HK-2 (cell line): ENCODE measurements at regions not wholly inside any gene's neighbourhood (a gene's known extent, or its start where the extent isn't known, plus 50 kb on each side); places are given as distances from the start of the nearest gene placed in this dataset.
A peak's percentile ranks its signal among the peaks of the same experiment; 100 is the strongest.

Experiments used
- DNase-seq: peaks from one replicate; pipeline ENCODE4 v3.0.0-alpha.2; 2018; ENCODE audit not compliant: unreplicated experiment

DNA sequence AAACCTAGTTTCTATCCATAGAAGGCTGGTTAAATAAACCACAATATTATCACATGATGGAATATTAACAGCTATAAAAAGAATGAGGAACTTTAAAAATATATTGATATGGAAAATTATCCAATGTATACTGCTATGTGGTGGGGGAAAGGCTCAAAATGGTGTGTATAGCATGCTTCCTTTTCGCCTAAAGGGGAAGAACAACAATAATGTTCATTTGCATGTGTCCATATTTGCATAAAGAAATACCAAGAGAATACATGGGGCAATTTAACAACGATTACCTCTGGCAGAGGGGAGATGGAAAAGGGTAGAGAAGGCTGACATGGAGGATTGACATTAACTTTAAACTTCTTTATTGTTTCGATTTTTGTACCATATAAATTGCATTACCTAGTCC, 121.3 kb upstream of the PARP11 start:
- no peak for DNase-seq

DNA sequence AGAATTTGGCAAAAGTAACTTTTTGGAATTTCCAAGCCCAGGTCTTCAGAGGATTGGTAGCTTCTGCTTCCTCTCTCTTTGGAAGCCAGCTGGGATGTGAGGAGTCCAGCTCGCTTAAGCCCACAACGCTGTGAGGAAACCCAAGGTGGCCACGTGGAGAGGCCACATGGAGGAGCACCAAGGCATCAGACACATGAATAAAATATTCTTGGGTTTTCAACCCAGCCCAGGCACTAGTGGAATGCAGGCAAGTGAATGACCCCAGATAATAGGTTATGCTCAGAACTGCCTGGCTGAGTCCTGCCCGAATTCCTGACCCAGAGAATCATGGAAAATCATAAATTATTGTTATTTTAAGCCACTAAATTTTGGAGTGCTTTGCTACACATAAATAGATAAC, 119.7 kb upstream of the PARP11 start:
- DNase-seq, result no peak

DNA sequence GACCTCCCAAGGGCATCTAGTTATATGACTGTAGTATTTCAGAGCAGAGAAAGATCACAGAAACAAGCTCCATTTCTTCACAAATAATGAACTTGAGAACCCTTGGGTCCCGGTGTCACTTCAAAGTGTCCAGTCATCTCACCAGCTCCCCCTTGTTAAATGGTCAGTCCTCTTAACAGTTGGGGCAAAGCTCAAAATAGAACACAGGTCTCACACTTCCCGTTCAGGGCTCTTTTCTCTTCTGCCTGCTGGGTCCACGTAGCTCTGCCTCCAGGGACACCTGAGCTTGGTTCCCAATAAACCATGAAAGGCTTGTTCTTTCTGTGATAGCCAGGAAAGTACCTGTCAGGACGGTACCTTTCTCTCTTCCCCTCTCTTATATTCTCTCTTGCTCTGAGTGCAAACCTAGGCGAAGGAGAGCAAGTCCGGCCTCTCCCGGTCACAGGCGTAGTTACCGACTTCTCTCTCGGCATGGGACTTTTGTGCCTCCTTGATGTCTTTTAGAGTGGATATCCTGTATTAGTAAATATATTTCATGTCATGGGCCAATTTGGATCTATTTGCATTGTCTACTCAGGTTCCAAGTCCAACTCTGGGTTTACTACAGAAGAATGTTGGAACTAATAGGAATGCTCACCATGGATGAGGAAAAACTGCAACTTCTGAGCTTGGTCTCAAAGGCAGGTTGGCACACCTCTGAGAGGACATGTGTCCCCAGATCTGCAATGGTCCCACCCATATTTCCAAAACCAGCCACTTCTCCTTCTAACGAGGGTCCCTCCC, 118.8 kb upstream of the PARP11 start:
- DNase-seq, result no peak

DNA sequence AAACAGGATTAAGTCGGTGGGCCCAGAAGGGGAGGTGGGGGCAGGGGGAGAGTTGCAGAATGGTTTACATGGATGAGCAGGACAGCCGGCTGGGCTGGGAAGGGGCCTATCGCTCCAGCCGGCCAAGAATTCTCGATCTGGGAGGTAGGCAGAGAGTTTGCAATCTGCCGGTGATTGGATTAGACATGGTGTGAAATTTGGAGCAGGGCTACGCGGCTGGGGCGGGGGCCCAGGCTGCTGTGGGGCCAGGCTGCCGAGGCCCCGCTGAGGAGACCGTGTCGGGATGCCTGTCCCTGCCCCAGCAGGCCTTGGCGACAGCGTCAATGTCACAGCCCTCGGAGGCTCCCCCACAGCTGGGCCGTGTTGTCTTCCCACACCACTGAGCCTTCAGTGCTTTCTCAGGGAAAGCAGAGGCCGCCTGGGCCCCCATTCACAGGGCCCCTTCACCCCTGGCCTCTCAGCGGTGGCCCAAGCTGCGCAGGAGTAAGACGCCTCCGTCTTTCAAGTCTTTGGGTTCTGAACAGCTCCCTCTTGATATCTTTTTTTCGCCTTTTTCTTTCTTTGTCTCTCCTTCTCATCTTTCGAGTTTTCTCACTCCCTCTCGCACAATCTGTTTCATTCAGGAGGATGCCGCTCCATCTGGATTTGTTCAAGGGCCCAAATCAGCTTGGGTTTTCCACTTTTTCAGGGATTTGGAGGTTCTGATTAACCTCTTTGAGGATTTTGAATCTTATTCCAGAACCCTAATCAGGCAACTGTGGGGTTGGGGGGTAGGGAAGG, 117.5 kb upstream of the PARP11 start:
- DNase-seq, result no peak

DNA sequence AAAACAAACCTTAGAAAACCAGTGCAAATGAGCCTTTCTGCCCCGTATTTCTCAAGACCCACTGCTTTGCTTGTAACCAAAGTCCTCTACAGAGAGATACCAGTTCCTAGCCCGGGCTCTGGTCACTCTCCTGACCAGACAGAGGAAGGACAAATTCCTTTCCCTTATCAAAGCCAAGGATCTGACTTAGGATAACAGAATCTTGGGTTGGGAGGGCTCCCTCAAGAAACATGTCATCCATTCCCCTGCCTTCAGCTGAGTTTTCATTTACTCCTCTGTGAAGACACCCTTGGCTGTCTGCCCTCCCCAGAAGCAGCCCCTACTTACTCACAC, 116.0 kb upstream of the PARP11 start:
- DNase-seq, result no peak

DNA sequence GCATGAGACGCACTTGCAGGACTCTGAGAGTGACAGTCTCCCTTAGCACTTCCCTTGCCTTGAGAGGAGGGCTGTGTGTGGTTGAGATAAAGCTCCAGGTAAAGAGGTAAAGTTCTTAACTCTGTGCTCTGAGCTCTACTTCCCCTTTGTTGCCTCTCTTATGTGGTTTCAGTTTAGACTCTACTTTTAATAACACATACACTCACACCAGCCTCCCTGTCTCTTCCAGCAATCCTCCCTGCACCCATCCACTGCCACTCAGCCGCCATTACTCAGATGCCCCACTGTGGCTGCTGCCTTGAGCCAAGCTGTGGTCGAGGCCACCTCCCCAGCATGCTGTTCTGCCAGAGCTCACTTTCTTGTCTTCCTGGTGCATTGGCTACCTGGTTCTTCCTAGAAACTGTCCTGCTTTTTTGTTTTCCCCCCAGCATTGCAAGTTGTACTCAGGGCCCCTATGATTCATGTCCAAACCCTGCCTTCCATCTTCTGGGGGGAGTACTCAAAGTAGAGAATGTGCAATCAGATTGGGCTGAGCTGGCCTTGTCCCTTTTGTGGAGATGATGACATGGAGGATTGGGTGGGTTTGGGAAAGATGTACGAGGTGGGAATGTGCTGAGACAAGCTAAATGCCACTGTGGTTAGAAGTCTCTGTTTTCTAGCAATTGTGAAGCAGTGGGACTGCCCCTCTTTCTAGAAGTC, 115.5 kb upstream of the PARP11 start:
- peak; percentile 35 for DNase-seq

DNA sequence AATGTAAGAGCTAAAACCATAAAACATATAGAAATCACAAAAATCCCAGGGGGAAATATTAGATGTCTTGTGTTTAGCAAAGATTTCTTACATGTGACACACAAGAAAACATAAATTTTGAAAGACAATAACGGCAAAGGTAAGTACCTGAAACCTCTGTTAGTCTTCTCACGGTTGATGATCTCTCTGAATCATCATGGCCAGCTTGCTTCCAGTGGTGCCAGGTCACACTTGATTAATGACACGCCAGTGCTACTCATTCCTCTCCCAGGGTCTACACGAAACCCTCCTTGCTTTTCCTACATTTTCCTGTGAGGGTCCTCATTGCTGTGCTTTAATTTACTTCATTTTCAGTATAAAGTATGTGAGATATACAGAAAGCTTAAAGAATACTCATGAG, 114.4 kb upstream of the PARP11 start:
- DNase-seq, result no peak

DNA sequence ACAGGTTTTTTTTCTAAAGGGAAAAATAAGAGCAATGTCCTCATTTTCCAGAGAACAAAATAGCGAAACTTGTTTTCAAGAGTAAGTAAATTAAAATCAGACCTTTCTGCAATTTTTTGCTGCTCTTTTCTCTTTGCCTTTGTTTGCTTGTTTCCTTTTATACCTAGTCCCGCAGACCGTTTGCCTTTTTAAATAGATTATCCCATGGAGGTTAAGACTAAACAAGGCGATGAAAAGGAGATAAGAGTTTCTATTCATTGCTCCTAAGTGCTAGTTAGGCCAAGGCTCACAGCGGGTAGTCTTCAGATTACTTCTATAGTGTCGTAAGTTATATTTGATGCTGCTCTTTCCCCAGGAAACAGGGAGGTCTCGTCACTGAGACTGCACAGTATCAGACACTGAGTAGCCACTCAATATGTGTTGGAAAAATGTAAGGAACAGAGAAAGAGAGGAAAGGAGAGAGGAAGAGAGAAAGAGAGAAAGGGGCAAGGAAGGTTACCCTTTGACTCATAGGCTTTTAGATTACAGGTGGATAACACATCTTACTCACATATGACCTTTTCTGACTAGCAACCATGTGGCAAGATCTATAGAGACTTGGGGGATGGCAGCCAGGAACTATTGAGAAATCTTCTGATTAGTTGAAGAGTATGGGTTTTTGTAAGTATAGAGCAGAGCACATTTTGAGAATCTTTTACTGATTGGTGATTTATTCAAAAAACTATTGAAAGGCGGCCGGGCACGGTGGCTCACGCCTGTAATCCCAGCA, 107.5 kb upstream of the PARP11 start:
- no peak for DNase-seq

DNA sequence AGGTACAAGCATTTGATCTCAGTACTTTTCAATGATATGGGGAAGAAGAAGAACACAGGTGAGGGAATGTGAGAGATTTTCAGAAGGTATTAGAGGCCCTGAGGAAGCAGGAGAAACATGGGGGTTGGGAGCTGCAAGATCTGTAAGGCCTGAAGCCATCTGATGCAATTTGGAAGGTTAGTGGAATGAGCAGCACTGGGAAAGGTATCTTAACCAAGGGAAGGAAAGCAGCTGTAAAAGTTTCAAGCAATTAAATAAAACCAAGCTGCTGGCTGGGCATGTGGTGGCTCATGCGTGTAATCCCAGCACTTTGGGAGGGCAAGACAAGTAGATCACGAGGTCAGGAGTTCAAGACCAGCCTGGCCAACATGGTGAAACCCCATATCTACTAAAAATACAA, 104.4 kb upstream of the PARP11 start:
- DNase-seq, result no peak

DNA sequence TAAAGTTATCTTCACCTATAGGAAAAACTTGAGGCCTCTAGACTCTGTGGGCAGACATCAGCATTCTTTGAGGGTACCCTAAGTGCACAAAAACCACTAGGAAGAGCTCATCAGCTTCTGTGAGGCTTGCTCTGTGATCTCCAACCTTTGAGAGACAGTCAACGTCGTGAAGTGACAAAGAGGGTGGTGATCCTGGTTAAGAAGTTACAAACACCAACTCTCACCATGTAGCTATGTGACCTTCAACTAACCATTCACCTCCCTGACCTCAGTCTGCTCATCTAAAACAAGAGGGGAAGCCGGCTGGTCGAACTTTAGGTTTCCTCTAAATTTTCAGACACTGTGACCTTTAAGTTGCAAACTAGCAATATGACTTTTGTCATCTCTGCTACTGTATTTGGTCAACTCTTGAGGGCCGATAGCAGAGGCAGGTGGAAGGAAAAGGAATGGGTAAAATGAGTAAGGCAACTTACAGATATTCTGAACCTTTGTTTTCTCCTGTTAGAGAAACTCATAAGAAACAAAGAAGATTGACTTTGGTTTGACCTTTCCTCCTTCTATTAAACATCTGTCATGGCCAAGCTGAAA, 103.2 kb upstream of the PARP11 start:
- DNase-seq, result no peak

DNA sequence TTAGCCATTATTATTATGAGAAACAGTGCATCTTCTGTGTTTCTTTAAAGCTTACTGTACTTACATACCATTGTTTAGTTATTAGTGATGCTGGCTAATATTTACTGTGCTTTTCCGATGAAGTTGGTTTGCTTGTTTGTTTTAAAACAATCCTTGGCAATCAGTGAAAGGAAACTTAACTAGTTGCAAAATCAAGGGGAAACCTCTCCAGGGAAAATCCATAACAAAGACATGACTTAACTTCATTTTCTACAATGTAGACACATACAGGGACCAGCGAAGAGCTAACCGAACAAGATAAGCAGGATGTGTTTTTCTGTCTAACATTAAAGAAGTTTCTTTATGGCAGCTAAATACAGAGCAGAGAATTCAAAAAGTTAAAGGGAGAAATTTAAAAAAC, 102.5 kb upstream of the PARP11 start:
- DNase-seq, result no peak

DNA sequence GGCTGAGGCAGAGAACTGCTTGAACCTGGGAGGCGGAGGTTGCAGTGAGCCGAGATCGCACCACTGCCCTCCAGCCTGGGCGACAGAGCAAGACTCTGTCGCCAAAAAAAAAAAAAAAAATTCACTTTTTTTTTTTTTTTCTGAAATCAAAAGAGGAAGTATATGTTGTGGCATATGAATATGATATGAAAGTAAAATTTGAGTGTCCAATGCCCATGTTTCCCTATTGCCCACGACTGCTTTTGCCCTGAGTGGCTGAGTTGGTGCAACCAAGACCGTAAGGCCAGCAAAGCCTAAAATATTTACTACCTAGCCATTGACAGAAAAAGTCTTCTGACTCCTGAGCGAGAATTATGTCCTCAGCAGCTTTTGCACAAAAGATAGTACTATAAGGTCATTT, 101.7 kb upstream of the PARP11 start:
- DNase-seq, result no peak

DNA sequence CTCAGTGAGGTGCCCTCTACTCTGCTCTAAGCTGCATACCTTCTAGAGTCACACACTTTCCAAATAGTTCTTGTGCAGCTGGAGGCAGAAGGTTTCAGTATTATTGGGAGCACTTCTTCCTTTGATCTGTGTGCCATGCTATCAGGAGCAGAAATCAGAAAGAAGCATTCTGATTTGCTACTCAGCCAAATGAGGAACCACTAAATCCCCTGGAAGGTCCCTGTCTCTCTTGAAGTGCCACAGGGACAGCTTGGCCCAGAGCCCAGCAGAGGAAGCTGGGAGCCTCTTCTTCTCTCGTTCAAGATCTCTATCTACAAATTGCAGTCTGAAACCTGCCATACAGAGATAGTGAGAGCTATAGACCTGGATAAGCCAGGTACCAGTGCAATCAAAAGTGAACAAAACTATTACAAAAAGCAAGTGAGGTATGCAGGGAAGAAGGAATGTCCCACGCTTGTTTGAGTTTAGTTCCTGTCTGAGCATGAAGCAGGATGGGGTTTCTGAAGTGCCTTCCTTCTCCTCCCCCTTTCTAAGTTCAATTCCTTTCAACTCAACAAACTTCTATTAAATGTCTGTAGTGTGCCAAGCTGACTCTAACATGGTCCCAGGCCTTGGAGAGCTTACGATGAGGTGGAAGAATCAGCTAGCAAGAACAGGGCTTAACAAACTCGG, 100.9 kb upstream of the PARP11 start:
- no peak for DNase-seq

DNA sequence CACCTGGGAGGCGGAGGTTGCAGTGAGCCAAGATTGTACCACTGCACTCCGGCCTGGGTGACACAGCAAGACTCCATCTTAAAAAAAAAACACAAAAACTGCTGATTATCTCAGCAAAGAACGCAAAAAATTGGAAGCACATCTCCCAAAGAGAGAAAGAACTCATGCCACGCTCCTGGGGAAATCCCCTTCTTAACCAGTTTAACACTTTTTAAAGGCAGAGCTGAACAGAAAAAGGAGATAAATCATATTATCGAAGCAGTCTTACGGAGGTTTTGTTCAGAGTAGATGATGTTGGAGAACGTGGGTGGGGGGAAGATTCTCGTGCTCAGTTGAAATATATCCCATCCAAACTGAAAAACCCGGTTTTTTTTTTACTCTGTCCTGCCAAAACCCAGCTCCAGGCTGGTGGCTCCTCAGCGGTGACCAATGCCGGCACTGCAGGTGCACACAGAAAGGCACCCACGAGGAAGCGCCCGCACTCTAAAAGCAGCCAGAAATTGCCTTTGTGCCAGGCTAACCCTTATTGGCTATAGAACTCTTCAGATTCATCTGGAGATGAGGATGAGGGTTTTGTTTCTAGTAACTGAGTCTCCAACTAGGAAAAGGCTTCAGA, 100.2 kb upstream of the PARP11 start:
- no peak for DNase-seq

DNA sequence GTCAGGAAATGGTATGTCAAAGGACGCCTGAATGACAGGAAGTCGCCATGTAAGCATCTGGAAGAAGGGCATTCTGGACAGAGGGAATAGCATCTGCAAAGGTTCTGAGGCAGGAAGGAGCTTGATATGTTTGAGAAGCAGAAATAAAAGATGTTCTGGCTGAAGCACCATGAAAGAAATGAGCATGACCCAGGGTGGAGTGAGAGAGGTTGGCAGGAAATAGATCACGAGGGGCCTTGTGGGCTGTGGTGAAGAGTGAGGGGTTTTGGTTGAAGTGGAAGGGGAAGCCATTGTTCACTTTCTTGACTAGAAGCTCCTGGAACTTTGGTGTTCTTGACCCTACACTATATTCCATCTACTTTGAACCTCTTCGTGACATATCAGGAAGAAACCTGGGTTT, 99.4 kb upstream of the PARP11 start:
- no peak for DNase-seq

DNA sequence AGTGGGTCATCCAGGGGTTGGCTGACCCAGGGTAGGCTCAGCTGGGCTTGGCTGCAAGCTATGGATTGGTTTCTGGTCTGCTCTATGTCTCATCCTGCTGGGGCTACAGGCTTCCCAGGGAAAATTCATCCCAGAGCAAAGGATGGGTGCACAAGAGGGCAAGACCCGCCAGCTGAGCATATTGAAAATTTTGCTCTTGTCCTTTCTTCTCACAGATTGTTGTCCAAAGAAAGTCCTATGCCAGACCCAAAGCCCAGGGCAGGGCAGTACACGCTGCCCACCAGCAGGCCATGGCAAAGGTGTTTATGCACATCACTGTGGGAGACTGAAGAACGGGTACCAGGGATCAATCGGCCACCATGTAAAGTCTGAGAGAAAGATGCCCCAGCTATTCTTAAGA, 95.3 kb upstream of the PARP11 start:
- no peak for DNase-seq

DNA sequence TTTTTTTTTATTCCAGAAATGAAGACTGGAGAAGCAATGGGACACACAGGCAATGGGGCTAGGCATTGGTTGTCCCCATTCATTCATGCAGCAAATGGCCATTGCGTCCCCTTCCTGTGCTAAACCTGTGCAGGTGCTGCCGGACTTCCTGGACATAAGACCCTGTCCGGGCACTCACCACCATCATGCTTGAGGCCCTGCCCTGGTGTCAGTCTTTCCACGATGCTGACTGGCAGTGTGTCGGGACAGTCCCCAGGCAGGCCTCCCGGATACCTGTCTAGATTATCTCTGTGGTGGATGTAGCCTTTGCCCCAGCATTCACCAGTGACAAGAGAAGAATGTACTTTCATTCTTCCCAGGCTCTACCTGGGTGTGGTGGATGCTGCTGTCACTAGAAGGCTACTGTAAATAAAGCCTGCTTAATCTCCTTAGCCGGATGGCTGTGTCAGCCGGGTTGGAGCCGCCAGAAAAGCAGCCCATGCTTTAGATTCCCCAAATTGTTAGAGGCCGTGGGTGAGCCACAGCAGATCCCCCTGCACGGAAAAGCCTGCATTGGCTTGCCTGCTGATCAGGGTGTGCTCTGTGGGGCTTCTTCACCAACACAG, 94.5 kb upstream of the PARP11 start:
- no peak for DNase-seq

DNA sequence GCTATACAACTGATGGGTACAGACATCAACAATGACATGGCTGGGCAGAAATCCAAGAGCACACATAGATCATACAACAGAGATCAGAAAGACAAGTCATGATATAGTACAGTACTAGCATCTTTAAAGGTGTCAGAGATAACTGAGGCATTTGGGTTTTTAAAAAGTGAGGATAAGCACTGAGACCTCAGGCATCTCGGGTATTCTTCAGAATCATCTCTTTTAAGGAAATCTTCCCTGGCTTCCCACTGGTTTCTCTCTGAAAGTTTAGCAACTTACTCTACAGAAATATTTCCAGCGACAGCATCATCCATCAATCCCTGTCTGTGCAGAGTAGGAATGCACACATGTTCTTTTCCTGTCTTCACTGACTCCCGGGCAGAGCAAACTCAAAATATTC, 93.2 kb upstream of the PARP11 start:
- no peak for DNase-seq

DNA sequence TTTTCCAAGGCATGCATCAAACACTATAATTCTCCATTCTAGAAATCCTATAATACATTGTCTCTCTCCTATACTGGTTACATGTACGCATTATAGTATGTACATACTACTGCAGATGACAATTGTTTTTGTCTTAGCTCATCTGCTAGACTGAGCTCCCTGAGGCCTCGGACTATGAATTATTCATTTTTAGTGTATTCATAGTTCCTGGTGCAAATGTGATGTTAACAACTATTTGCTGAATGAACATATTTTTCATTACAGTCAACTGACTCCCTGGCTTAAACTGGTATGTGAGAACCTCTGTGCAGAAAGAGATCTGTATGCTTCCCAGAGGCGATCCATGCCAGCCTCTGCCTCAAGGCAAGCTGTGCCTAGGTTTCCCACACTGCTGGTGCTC, 91.8 kb upstream of the PARP11 start:
- no peak for DNase-seq

DNA sequence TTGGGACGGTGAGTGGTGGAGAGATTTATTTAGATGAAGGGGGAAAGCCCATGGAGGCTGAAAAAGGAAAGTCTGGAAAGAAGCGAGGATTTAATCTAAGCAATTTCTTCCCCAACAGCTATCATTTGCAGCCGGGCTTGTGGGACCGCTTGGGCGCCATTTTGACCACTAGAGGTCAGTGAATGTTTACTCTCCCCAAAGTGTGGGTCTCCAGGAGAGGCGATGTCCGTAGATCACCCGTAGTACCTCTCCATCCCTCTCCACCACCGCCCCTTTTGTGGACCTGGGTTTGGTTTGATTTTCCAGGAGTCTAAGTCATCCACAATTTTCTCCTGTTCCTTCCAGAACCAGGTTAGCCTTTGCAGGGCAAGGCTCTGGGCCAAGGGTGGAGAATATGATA, 91.2 kb upstream of the PARP11 start:
- peak; percentile 33 for DNase-seq
